Uterus (tissue), 3 donors: ENCODE measurements at regions not wholly inside any gene's neighbourhood (a gene's known extent, or its start where the extent isn't known, plus 50 kb on each side); places are given as distances from the start of the nearest gene placed in this dataset.
"Not testable (repeated sequence)": the region's sequence is repeated elsewhere in the genome, so short reads cannot be mapped to it uniquely, and the experiment has no call there.

Experiments used
- DNase-seq, 2 donors: peaks; one replicate each; pipeline ENCODE4 v3.0.0-alpha.2; 2019 to 2020
- H3K27ac ChIP-seq, 2 donors: fragments of 200-600 bp; sonication (generic); 1 replicate in 1 of 2; 2 replicates in 1 of 2; pipeline ENCODE4 v1.5.1; 2016 to 2018
- H3K27me3 ChIP-seq, 2 donors: fragments of 200-600 bp; sonication (generic); one replicate each; pipeline ENCODE4 v1.5.1; 2018 to 2019; ENCODE audit warnings: control low read depth in 1 of 2
- H3K36me3 ChIP-seq, 2 donors: fragments of 200-600 bp; sonication (generic); one replicate each; pipeline ENCODE4 v1.5.1; 2019; ENCODE audit warnings: control low read depth in 1 of 2
- H3K4me1 ChIP-seq, 2 donors: fragments of 200-600 bp; sonication (generic); one replicate each; pipeline ENCODE4 v1.5.1; 2018 to 2019; ENCODE audit warnings: control low read depth in 1 of 2
- H3K4me3 ChIP-seq, 2 donors: fragments of 200-600 bp; sonication (generic); 1 replicate in 1 of 2; 2 replicates in 1 of 2; pipeline ENCODE4 v1.5.1; 2018 to 2019; ENCODE audit warnings: mild to moderate bottlenecking in 1 of 2
- H3K9me3 ChIP-seq, 2 donors: fragments of 200-600 bp; sonication (generic); one replicate each; pipeline ENCODE4 v1.5.1; 2019; ENCODE audit warnings: control low read depth in 1 of 2
- POLR2A ChIP-seq, 2 donors: fragments of 450-650 bp; IDR thresholded peaks; one replicate each; pipeline ENCODE4 v1.6.1; 2016; ENCODE audit warnings: antibody characterized with exemption in 2 of 2, mild to moderate bottlenecking in 1 of 2, moderate library complexity in 1 of 2
- intact Hi-C: fragments of 100-400 bp; cut with DNase I; formaldehyde crosslinking; loops from one replicate; pipeline ENCODE4 v1.15.1; 2023; ENCODE audit warnings: low total_unique reads
- TF ChIP-seq, protein P1 (sequence below), 4 experiments: fragments of 200-600 bp in 2 of 4; fragments of 450-650 bp in 2 of 4; sonication (generic) in 2 of 4; IDR thresholded peaks; one replicate each; pipeline ENCODE4 v1.5.1; 2016 to 2019; ENCODE audit warnings: antibody characterized with exemption in 4 of 4, mild to moderate bottlenecking in 2 of 4, moderate library complexity in 1 of 4
- donor health status: DM: yes; HTN: yes; CAD: no.

DNA sequence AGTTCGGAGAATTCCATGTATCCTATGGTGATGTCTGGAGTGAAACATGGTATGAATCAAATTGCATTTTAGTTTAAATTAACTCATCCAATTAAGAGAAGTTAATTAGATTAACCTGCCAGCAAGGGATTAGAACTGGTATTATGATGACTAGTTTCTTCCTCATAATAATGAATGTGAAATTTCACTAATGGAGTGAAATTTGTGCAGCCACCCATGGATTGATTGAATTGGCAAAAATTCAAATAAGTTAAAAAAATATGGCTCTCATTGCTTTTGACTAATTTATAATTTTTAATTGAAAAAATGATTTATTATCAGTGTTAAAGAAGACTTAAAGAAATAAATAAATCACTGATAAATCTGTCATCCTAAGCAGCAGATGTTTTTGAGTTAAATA lies 232.0 kb downstream of the KCNRG start:
- intact Hi-C loops = no loop called here
- no peaks in the 10 kb centered on the region for H3K4me1 ChIP-seq
- H3K27me3 ChIP-seq = no peaks in the 10 kb centered on the region
- no peak overlapping the region for H3K27ac ChIP-seq
- H3K9me3 ChIP-seq = no peaks in the 10 kb centered on the region
- H3K4me3 ChIP-seq = no peak overlapping the region
- no peak for DNase-seq
- TF ChIP-seq, protein P1, sequence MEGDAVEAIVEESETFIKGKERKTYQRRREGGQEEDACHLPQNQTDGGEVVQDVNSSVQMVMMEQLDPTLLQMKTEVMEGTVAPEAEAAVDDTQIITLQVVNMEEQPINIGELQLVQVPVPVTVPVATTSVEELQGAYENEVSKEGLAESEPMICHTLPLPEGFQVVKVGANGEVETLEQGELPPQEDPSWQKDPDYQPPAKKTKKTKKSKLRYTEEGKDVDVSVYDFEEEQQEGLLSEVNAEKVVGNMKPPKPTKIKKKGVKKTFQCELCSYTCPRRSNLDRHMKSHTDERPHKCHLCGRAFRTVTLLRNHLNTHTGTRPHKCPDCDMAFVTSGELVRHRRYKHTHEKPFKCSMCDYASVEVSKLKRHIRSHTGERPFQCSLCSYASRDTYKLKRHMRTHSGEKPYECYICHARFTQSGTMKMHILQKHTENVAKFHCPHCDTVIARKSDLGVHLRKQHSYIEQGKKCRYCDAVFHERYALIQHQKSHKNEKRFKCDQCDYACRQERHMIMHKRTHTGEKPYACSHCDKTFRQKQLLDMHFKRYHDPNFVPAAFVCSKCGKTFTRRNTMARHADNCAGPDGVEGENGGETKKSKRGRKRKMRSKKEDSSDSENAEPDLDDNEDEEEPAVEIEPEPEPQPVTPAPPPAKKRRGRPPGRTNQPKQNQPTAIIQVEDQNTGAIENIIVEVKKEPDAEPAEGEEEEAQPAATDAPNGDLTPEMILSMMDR (IDR thresholded peaks at IDR 0.05) = no peak
- TF ChIP-seq POLR2A (IDR thresholded peaks at IDR 0.05) = no peak
- H3K36me3 ChIP-seq = no peaks in the 10 kb centered on the region

DNA sequence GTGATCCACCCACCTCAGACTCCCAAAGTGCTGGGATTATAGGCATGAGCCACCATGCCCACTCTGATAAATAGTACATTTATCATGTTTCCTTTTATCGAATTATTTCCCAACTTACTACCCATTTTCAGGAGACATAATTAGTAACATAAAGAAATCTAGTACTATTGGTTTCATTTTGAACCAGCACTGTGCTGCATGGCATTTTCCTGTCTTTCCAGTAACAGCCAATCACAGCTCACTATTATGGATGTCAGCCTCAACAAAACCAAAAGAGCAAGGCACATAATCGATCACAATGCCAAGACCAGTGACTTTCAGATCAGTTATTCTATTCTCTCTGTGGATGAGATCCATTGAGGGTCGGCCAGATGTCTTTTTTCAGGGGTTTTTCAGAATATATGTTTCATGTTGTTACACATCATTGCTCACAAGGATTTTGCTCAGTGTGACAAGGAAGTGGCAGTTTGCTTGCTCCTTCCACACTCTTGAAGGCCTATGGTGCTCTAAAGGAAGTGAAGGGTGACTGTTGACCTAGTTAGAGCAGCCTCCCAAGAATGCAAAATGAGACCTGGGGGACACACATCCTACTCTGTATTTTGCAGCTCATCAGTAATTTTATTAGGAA lies 233.4 kb downstream of the KCNRG start:
- no peak overlapping the region for H3K27ac ChIP-seq
- no peak for TF ChIP-seq POLR2A (IDR thresholded peaks at IDR 0.05)
- TF ChIP-seq, protein P1 (IDR thresholded peaks at IDR 0.05) = no peak
- intact Hi-C loops = no loop called here

DNA sequence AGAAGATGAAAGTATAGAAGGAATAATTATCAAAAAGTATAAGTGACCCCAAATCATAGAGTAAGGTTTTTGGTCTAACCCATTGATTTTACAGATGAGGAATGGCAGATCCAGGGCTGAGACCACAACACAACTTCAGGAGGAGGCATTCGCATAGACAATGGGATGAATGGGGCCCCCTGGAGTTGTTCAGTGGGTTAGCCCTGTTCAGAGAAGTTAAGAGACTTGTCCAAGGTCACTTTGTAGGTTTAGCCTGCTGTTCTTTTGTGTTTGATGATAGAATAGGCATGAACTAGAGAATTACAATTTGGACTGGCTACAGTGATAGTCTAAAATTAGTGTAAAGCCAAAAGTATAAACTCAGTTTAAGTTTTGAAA lies 233.9 kb downstream of the KCNRG start:
- DNase-seq = no peak
- H3K9me3 ChIP-seq = no peaks in the 10 kb centered on the region
- no peak overlapping the region for H3K4me3 ChIP-seq
- intact Hi-C loops = no loop called here
- H3K36me3 ChIP-seq = no peaks in the 10 kb centered on the region
- TF ChIP-seq, protein P1 (IDR thresholded peaks at IDR 0.05) = no peak
- no peak for TF ChIP-seq POLR2A (IDR thresholded peaks at IDR 0.05)
- H3K27ac ChIP-seq = no peak overlapping the region
- no peaks in the 10 kb centered on the region for H3K27me3 ChIP-seq
- no peaks in the 10 kb centered on the region for H3K4me1 ChIP-seq

More for the DNA sequence above, 233.4 kb downstream of the KCNRG start:
- no peaks in the 10 kb centered on the region for H3K36me3 ChIP-seq
- no peaks in the 10 kb centered on the region for H3K9me3 ChIP-seq
- no peak for DNase-seq
- no peak overlapping the region for H3K4me3 ChIP-seq
- no peaks in the 10 kb centered on the region for H3K4me1 ChIP-seq
- H3K27me3 ChIP-seq = no peaks in the 10 kb centered on the region

DNA sequence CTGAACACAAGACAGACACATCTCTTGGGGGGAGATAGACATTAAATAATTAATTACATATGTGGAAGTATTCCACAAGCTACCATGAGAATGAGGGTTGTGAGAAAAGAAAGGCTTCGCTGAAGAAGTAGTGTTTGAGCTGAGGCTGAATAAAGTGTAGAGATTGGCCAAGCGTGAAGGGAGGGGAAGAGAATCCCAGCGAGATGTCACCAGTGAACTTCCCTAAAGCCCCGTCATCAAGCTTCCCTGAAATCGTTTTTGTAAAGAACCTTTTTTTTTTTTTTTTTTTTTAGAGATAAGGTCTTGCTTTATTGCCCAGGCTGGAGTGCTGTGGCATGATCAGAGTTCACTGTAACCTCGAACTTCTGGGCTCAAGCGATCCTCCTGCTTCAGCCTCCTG lies 235.2 kb downstream of the KCNRG start:
- Histone ChIP-seq H3K4me1 (no peaks in the 10 kb centered on the region), H3K4me3 (no peak overlapping the region)
- intact Hi-C loops = no loop called here

DNA sequence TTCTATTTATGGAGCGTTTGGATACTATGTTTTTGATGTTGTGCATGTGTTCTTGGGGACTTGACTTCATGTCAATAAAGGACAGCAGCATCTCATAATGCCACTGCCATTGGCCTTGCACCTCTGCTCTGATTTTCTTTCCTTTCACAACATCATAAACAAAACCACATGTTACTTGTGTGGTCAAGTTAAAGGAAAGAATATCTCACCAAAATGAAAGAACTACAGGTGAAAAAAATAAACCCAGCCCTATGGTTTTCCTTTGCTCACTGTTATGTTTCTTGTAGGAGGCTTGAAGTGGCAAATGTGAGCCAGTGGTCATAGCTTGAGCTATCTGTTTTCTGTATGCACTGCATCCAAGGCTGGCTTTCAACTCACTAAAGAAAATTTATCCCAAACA lies 240.4 kb downstream of the KCNRG start:
- Histone ChIP-seq H3K4me1 (no peaks in the 10 kb centered on the region), H3K36me3 (no peaks in the 10 kb centered on the region), H3K4me3 (no peak overlapping the region), H3K27me3 (no peaks in the 10 kb centered on the region), H3K9me3 (no peaks in the 10 kb centered on the region), H3K27ac (no peak overlapping the region)
- DNase-seq = no peak
- intact Hi-C loops = no loop called here
- TF ChIP-seq POLR2A (IDR thresholded peaks at IDR 0.05) = no peak
- TF ChIP-seq, protein P1 (IDR thresholded peaks at IDR 0.05) = no peak

More for the DNA sequence above, 235.2 kb downstream of the KCNRG start:
- H3K36me3 ChIP-seq = no peaks in the 10 kb centered on the region
- TF ChIP-seq, protein P1 (IDR thresholded peaks at IDR 0.05) = no peak
- no peak for TF ChIP-seq POLR2A (IDR thresholded peaks at IDR 0.05)
- no peaks in the 10 kb centered on the region for H3K27me3 ChIP-seq
- H3K27ac ChIP-seq = no peak overlapping the region
- H3K9me3 ChIP-seq = no peaks in the 10 kb centered on the region
- DNase-seq = no peak

DNA sequence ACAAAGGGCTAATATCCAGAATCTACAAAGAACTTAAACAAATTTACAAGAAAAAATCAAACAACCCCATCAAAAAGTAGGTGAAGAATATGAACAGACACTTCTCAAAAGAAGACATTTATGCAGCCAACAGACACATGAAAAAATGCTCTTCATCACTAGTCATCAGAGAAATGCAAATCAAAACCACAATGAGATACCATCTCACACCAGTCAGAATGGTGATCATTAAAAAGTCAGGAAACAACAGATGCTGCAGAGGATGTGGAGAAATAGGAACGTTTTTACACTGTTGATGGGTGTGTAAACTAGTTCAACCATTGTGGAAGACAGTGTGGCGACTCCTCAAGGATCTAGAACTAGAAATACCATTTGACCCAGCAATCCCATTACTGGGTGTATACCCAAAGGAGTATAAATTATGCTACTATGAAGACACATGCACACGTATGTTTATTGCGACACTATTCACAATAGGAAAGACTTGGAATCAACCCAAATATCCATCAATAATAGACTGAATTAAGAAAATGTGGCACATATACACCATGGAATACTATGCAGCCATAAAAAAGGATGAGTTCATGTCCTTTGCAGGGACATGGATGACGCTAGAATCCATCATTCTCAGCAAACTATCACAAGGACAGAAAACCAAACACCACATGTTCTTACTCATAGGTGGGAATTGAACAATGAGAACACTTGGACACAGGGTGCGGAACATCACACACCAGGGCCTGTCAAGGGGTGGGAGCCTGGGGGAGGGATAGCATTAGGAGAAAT lies 241.5 kb downstream of the KCNRG start:
- H3K4me3 ChIP-seq, H3K27ac ChIP-seq, H3K9me3 ChIP-seq, intact Hi-C loops, DNase-seq, H3K4me1 ChIP-seq, H3K36me3 ChIP-seq, H3K27me3 ChIP-seq: not testable (repeated sequence)
